Smooth muscle cell (in vitro differentiated cells): ENCODE measurements at regions not wholly inside any gene's neighbourhood (a gene's known extent, or its start where the extent isn't known, plus 50 kb on each side); places are given as distances from the start of the nearest gene placed in this dataset.
"Not testable (repeated sequence)": the region's sequence is repeated elsewhere in the genome, so short reads cannot be mapped to it uniquely, and the experiment has no call there.

ENCODE experiments used
- DNase-seq: peaks from one replicate; lab custom pipeline; 2025; ENCODE audit not compliant: unreplicated experiment; lab: John Stamatoyannopoulos, UW
- H2AFZ ChIP-seq: fragments of 200-600 bp; sonication (generic); 2 replicates; pipeline ENCODE4 v1.6.0; 2016; ENCODE audit warnings: antibody characterized with exemption, low read depth, mild to moderate bottlenecking
- H3F3A ChIP-seq: fragments of 200-600 bp; sonication (generic); 2 replicates; pipeline ENCODE4 v1.6.0; 2017; ENCODE audit warnings: antibody characterized with exemption, low read depth
- H3K27ac ChIP-seq: fragments of 200-600 bp; sonication (generic); 2 replicates; pipeline ENCODE4 v1.5.1; 2016; ENCODE audit warnings: low read depth, mild to moderate bottlenecking
- H3K27me3 ChIP-seq: fragments of 200-600 bp; sonication (generic); 2 replicates; pipeline ENCODE4 v1.6.1; 2016; ENCODE audit warnings: low read depth, mild to moderate bottlenecking
- H3K36me3 ChIP-seq: fragments of 200-600 bp; sonication (generic); 2 replicates; pipeline ENCODE4 v1.5.1; 2016; ENCODE audit warnings: low read depth
- H3K4me1 ChIP-seq: fragments of 200-600 bp; sonication (generic); 2 replicates; pipeline ENCODE4 v1.5.1; 2016; ENCODE audit warnings: low read depth
- H3K4me2 ChIP-seq: fragments of 200-600 bp; sonication (generic); 2 replicates; pipeline ENCODE4 v1.6.0; 2016; ENCODE audit warnings: mild to moderate bottlenecking
- H3K4me3 ChIP-seq: fragments of 200-600 bp; sonication (generic); 2 replicates; pipeline ENCODE4 v1.5.1; 2016; ENCODE audit warnings: mild to moderate bottlenecking
- H3K79me2 ChIP-seq: fragments of 200-600 bp; sonication (generic); 2 replicates; pipeline ENCODE4 v1.6.0; 2016; ENCODE audit warnings: low read depth, mild to moderate bottlenecking
- H3K9ac ChIP-seq: fragments of 200-600 bp; sonication (generic); 2 replicates; pipeline ENCODE4 v1.6.0; 2016; ENCODE audit warnings: low read depth
- H3K9me3 ChIP-seq: fragments of 200-600 bp; sonication (generic); replicated peaks from 2 replicates; pipeline ENCODE4 v1.5.1; 2016; ENCODE audit warnings: low read depth
- H4K20me1 ChIP-seq: fragments of 200-600 bp; sonication (generic); 2 replicates; pipeline ENCODE4 v1.6.0; 2016; ENCODE audit warnings: low read depth
- CTCF ChIP-seq: fragments of 200-600 bp; sonication (generic); IDR thresholded peaks from 2 replicates; pipeline ENCODE4 v1.5.1; 2017; ENCODE audit warnings: borderline replicate concordance, mild to moderate bottlenecking, antibody characterized with exemption; ENCODE audit not compliant: insufficient read depth, poor library complexity, severe bottlenecking
- WGBS: methylation state at CpG from one replicate; pipeline ENCODE4 v1.1.7; 2016; ENCODE audit warnings: low lambda C conversion rate; 5-methylcytosine and 5-hydroxymethylcytosine counted together

- no peak for TF ChIP-seq CTCF
- Histone ChIP-seq H2AFZ (no peak overlapping the region), H3K4me1 (no peaks in the 10 kb centered on the region), H3K9me3 (no peaks in the 10 kb centered on the region), H3K27ac (no peak overlapping the region), H3F3A (no peaks in the 10 kb centered on the region), H3K9ac (no peak overlapping the region), H3K36me3 (no peaks in the 10 kb centered on the region), H3K4me2 (no peak overlapping the region), H3K27me3 (no peaks in the 10 kb centered on the region), H3K79me2 (no peaks in the 10 kb centered on the region), H4K20me1 (no peaks in the 10 kb centered on the region), H3K4me3 (no peak overlapping the region)
- no peak for DNase-seq
- 95% methylated on average over 1 of the region's 1 CpG for WGBS
These were observed 771.7 kb downstream of the NOVA1 start for GRCh38 chr14:25826105-25826504.

GRCh38 chr14:25820368-25820767 is 770.4 kb upstream of the STXBP6 start:
- H4K20me1 ChIP-seq = no peaks in the 10 kb centered on the region
- no peak overlapping the region for H3K27ac ChIP-seq
- no peaks in the 10 kb centered on the region for H3K36me3 ChIP-seq
- H3K27me3 ChIP-seq = no peaks in the 10 kb centered on the region
- no peak overlapping the region for H2AFZ ChIP-seq
- no peak overlapping the region for H3K9ac ChIP-seq
- no peak overlapping the region for H3K4me2 ChIP-seq
- H3K9me3 ChIP-seq = no peaks in the 10 kb centered on the region
- WGBS = 96% methylated on average over 1 of the region's 1 CpG
- H3K79me2 ChIP-seq = no peaks in the 10 kb centered on the region
- no peaks in the 10 kb centered on the region for H3F3A ChIP-seq
- H3K4me3 ChIP-seq = no peak overlapping the region
- DNase-seq = no peak
- TF ChIP-seq CTCF = no peak
- no peaks in the 10 kb centered on the region for H3K4me1 ChIP-seq

- H3K9ac ChIP-seq, H3K4me3 ChIP-seq, H3K9me3 ChIP-seq, H4K20me1 ChIP-seq, H3K27me3 ChIP-seq, H3K36me3 ChIP-seq, H3K4me1 ChIP-seq, H3F3A ChIP-seq, H3K4me2 ChIP-seq, H3K27ac ChIP-seq, H3K79me2 ChIP-seq, H2AFZ ChIP-seq, DNase-seq: not testable (repeated sequence)
- WGBS = 84% methylated on average over 3 of the region's 3 CpGs
These were observed 764.7 kb upstream of the STXBP6 start for GRCh38 chr14:25814622-25815021.

GRCh38 chr14:25803386-25804018 is 753.6 kb upstream of the STXBP6 start:
- no peak overlapping the region for H2AFZ ChIP-seq
- no peaks in the 10 kb centered on the region for H3K36me3 ChIP-seq
- H3K9ac ChIP-seq = no peak overlapping the region
- DNase-seq = no peak
- no peak overlapping the region for H3K4me2 ChIP-seq
- H3K27ac ChIP-seq = no peak overlapping the region
- H3K4me1 ChIP-seq = no peaks in the 10 kb centered on the region
- no peaks in the 10 kb centered on the region for H3K27me3 ChIP-seq
- no peak overlapping the region for H3K4me3 ChIP-seq
- 91% methylated on average over 2 of the region's 2 CpGs for WGBS
- no peaks in the 10 kb centered on the region for H3K9me3 ChIP-seq
- no peaks in the 10 kb centered on the region for H3F3A ChIP-seq
- H3K79me2 ChIP-seq = no peaks in the 10 kb centered on the region
- no peak for TF ChIP-seq CTCF
- no peaks in the 10 kb centered on the region for H4K20me1 ChIP-seq
